ENCODE measurements at regions not wholly inside any gene's neighbourhood (a gene's known extent, or its start where the extent isn't known, plus 50 kb on each side); places are given as distances from the start of the nearest gene placed in this dataset.

DNA sequence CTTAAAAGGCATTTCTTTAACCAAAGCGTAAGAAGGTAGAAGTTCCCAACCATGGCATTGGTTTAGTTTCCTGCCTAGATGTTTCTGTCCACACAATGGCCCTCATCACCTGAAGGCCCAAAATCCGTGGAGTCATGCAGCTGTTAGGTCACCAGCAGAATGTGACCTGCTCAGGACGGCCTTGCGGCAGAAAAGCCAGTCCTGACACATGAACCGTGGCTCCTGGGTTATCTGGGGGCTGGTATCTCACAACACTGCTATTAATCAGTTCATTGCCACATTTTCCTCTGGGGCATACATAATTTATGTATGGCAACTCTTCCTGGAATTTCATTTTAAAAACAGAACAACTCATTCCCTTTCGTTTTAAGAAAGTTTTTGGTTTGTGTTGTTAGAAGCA lies 278.4 kb downstream of the ATPSCKMT start:
- TF ChIP-seq NFYB (CRISPR knock-in tag; IDR thresholded peaks at IDR 0.05) (no peak), NCOR1 (IDR thresholded peaks at IDR 0.05; ENCODE audit: borderline replicate concordance, low read length) (no peak), CREM (IDR thresholded peaks at IDR 0.05) (no peak), CREM (CRISPR knock-in tag; IDR thresholded peaks at IDR 0.05) (no peak), SMAD3 (CRISPR knock-in tag; IDR thresholded peaks at IDR 0.05) (no peak), CHCHD3 (CRISPR knock-in tag; IDR thresholded peaks at IDR 0.05) (no peak), MTA3 (CRISPR knock-in tag; IDR thresholded peaks at IDR 0.05) (no peak), FOXA3 (CRISPR knock-in tag; IDR thresholded peaks at IDR 0.05) (no peak), ZNF501 (CRISPR knock-in tag; IDR thresholded peaks at IDR 0.05) (no peak), ZNF7 (CRISPR knock-in tag; IDR thresholded peaks at IDR 0.05) (no peak), ZXDC (CRISPR knock-in tag; IDR thresholded peaks at IDR 0.05) (no peak), ATM (IDR thresholded peaks at IDR 0.05; ENCODE audit: borderline replicate concordance) (no peak), REPIN1 (CRISPR knock-in tag; IDR thresholded peaks at IDR 0.05; ENCODE audit: borderline replicate concordance, low read depth) (no peak), U2AF2 (IDR thresholded peaks at IDR 0.05; ENCODE audit: low read depth, low read length) (no peak)
- TF ChIP-seq, protein P1, sequence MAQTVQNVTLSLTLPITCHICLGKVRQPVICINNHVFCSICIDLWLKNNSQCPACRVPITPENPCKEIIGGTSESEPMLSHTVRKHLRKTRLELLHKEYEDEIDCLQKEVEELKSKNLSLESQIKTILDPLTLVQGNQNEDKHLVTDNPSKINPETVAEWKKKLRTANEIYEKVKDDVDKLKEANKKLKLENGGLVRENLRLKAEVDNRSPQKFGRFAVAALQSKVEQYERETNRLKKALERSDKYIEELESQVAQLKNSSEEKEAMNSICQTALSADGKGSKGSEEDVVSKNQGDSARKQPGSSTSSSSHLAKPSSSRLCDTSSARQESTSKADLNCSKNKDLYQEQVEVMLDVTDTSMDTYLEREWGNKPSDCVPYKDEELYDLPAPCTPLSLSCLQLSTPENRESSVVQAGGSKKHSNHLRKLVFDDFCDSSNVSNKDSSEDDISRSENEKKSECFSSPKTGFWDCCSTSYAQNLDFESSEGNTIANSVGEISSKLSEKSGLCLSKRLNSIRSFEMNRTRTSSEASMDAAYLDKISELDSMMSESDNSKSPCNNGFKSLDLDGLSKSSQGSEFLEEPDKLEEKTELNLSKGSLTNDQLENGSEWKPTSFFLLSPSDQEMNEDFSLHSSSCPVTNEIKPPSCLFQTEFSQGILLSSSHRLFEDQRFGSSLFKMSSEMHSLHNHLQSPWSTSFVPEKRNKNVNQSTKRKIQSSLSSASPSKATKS (CRISPR knock-in tag; IDR thresholded peaks at IDR 0.05): no peak
- TF ChIP-seq, protein P2, sequence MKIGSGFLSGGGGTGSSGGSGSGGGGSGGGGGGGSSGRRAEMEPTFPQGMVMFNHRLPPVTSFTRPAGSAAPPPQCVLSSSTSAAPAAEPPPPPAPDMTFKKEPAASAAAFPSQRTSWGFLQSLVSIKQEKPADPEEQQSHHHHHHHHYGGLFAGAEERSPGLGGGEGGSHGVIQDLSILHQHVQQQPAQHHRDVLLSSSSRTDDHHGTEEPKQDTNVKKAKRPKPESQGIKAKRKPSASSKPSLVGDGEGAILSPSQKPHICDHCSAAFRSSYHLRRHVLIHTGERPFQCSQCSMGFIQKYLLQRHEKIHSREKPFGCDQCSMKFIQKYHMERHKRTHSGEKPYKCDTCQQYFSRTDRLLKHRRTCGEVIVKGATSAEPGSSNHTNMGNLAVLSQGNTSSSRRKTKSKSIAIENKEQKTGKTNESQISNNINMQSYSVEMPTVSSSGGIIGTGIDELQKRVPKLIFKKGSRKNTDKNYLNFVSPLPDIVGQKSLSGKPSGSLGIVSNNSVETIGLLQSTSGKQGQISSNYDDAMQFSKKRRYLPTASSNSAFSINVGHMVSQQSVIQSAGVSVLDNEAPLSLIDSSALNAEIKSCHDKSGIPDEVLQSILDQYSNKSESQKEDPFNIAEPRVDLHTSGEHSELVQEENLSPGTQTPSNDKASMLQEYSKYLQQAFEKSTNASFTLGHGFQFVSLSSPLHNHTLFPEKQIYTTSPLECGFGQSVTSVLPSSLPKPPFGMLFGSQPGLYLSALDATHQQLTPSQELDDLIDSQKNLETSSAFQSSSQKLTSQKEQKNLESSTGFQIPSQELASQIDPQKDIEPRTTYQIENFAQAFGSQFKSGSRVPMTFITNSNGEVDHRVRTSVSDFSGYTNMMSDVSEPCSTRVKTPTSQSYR (CRISPR knock-in tag; IDR thresholded peaks at IDR 0.05; ENCODE audit: borderline replicate concordance): no peak
- TF ChIP-seq, protein P3, sequence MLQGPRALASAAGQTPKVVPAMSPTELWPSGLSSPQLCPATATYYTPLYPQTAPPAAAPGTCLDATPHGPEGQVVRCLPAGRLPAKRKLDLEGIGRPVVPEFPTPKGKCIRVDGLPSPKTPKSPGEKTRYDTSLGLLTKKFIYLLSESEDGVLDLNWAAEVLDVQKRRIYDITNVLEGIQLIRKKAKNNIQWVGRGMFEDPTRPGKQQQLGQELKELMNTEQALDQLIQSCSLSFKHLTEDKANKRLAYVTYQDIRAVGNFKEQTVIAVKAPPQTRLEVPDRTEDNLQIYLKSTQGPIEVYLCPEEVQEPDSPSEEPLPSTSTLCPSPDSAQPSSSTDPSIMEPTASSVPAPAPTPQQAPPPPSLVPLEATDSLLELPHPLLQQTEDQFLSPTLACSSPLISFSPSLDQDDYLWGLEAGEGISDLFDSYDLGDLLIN (CRISPR knock-in tag; IDR thresholded peaks at IDR 0.05; ENCODE audit: borderline replicate concordance): no peak
- intact Hi-C loops (cut with micrococcal nuclease; ENCODE audit: unreplicated experiment): no loop called here
- no peak overlapping the region for H2AFZ ChIP-seq (ENCODE audit: low read length)
- 31% methylated on average over 5 of the region's 6 CpGs for WGBS (ENCODE audit: low lambda C conversion rate)
- in situ Hi-C loops (cut with HindIII; ENCODE audit: extremely low pct_ligation_motif_present, low pct_unique_long_range_greater_than_20kb): no loop called here
- H3K79me2 ChIP-seq (ENCODE audit: insufficient read depth, low read length): no peaks in the 10 kb centered on the region
- ATAC-seq: no peak
- H3K36me3 ChIP-seq (replicated peaks in 1 of 2; ENCODE audit: control insufficient read depth in 1 of 2, insufficient read depth in 2 of 2, low read length in 2 of 2): no peaks in the 10 kb centered on the region
- POLR2A ChIA-PET: no interaction called here
- H4K20me1 ChIP-seq (ENCODE audit: insufficient read depth, low read length): no peaks in the 10 kb centered on the region
- H3K4me3 ChIP-seq (replicated peaks in 1 of 3; ENCODE audit: insufficient read depth in 1 of 3, low read depth in 2 of 3, low read length in 3 of 3): no peak overlapping the region
- no peak overlapping the region for H3K4me2 ChIP-seq (ENCODE audit: low read depth, low read length)
- CTCF ChIA-PET (ENCODE audit: low intra/inter-chr PET ratio, low total read pairs): no interaction called here
- no peak overlapping the region for H3K9ac ChIP-seq (ENCODE audit: insufficient read depth, low read depth, low read length)
- no peak for DNase-seq (ENCODE audit: low spot score)
- no peak overlapping the region for H3K27ac ChIP-seq (ENCODE audit: extremely low read length, insufficient read depth, low read length)
- H3K27me3 ChIP-seq (ENCODE audit: control insufficient read depth in 1 of 2, insufficient read depth in 2 of 2, low read length in 2 of 2): no peaks in the 10 kb centered on the region
- H3K9me3 ChIP-seq (ENCODE audit: low read length): no peaks in the 10 kb centered on the region; the same call in 1 of the 2 replicates
- no peaks in the 10 kb centered on the region for H3K4me1 ChIP-seq (ENCODE audit: insufficient read depth, low read length)
- no TSS peak for BruUV-seq (replicated peaks)
- FAIRE-seq: no peak
